Ishikawa (cell line): ENCODE measurements at regions not wholly inside any gene's neighbourhood (a gene's known extent, or its start where the extent isn't known, plus 50 kb on each side); places are given as distances from the start of the nearest gene placed in this dataset.

Experiments used
- CEBPB ChIP-seq: IDR thresholded peaks from 2 replicates; pipeline ENCODE4 v1.6.1; 2012
- CREB1 ChIP-seq: IDR thresholded peaks from 2 replicates; pipeline ENCODE4 v1.6.1; 2012; ENCODE audit warnings: low read depth
- EGR1 ChIP-seq: IDR thresholded peaks from 2 replicates; pipeline ENCODE4 v1.6.1; 2012
- EP300 ChIP-seq: IDR thresholded peaks from 2 replicates; pipeline ENCODE4 v1.6.1; 2012; ENCODE audit warnings: borderline replicate concordance
- FOXM1 ChIP-seq: IDR thresholded peaks from 2 replicates; pipeline ENCODE4 v1.6.1; 2012; ENCODE audit warnings: low read depth, borderline replicate concordance
- MAX ChIP-seq: IDR thresholded peaks from 2 replicates; pipeline ENCODE4 v1.6.1; 2012
- NFIC ChIP-seq: IDR thresholded peaks from 2 replicates; pipeline ENCODE4 v1.6.1; 2012
- RAD21 ChIP-seq: IDR thresholded peaks from 2 replicates; pipeline ENCODE4 v1.6.1; 2012; ENCODE audit warnings: low read depth
- REST ChIP-seq: IDR thresholded peaks from 2 replicates; pipeline ENCODE4 v1.6.1; 2012; ENCODE audit warnings: low read depth, mild to moderate bottlenecking
- TAF1 ChIP-seq: IDR thresholded peaks from 2 replicates; pipeline ENCODE4 v1.6.1; 2012; ENCODE audit warnings: low read depth, mild to moderate bottlenecking
- TCF12 ChIP-seq: IDR thresholded peaks from 2 replicates; pipeline ENCODE4 v1.6.1; 2012; ENCODE audit warnings: low read depth
- TEAD4 ChIP-seq: IDR thresholded peaks from 2 replicates; pipeline ENCODE4 v1.6.1; 2012
- YY1 ChIP-seq: IDR thresholded peaks from 2 replicates; pipeline ENCODE4 v1.6.1; 2012; ENCODE audit warnings: low read depth
- ZBTB7A ChIP-seq: IDR thresholded peaks from 2 replicates; pipeline ENCODE4 v1.6.1; 2012; ENCODE audit warnings: low read depth
- TF ChIP-seq, protein P1 (sequence below): IDR thresholded peaks from 2 replicates; pipeline ENCODE4 v1.6.1; 2012

GRCh38 chr18:34339155-34339554, 114.4 kb upstream of the NOL4 start:
- TF ChIP-seq NFIC (0 out of 2 replicates have a peak, but pooled peaks have one; percentile 20), CREB1 (no peak)

DNA sequence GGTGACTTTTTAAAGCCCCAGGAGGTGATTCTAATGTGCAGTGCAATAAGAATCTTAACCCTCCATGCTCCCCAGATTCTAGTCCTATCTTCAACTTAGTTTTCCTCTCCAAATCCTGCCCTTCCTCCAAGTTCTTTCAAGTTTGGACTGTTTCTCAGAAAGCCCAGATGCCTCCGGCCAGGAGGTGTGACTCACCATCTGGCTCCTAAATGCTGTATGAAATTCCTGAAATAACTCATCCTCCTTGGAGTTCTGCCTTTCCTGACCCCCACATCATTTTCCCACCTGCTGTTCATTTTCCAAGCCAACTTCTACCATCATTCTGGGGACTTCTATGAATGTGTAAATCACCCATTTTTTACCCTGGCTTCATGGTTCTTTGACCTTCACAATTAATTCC, 118.2 kb upstream of the NOL4 start:
- TF ChIP-seq TEAD4 (peak; percentile 62), NFIC (no peak; the same call in 1 of the 2 replicates)

DNA sequence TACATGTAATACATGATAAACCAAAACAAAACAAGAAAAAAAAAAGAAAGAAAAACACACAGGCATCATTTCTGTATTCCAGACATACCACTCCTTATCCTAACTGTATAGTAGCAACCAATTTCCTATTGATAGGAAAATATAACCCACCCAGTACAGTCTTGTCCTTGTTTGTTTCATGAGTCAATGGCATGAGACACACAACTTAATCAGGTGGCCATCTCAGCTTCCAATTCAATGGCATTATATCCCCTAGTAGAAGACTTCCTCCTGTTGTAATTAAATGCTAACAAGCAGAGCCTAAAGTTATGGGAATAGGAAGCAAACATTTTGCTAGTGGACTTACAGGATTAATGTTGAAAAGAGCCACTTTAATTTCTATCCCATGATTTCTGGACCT, 121.0 kb upstream of the NOL4 start:
- TF ChIP-seq NFIC (no peak), EGR1 (no peak), YY1 (no peak), ZBTB7A (no peak), RAD21 (no peak), CEBPB (no peak), FOXM1 (no peak), EP300 (no peak), TEAD4 (no peak), CREB1 (no peak), TCF12 (no peak), REST (no peak), MAX (no peak)
- TF ChIP-seq, protein P1, sequence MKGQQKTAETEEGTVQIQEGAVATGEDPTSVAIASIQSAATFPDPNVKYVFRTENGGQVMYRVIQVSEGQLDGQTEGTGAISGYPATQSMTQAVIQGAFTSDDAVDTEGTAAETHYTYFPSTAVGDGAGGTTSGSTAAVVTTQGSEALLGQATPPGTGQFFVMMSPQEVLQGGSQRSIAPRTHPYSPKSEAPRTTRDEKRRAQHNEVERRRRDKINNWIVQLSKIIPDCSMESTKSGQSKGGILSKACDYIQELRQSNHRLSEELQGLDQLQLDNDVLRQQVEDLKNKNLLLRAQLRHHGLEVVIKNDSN = no peak

GRCh38 chr18:34350778-34351177, 126.1 kb upstream of the NOL4 start:
- TF ChIP-seq EGR1 (no peak), TAF1 (no peak), TEAD4 (no peak), EP300 (no peak), TCF12 (no peak), FOXM1 (no peak), CREB1 (no peak), MAX (no peak), ZBTB7A (no peak), CEBPB (no peak), NFIC (no peak), RAD21 (no peak), REST (no peak), YY1 (no peak)
- TF ChIP-seq, protein P1 = no peak

DNA sequence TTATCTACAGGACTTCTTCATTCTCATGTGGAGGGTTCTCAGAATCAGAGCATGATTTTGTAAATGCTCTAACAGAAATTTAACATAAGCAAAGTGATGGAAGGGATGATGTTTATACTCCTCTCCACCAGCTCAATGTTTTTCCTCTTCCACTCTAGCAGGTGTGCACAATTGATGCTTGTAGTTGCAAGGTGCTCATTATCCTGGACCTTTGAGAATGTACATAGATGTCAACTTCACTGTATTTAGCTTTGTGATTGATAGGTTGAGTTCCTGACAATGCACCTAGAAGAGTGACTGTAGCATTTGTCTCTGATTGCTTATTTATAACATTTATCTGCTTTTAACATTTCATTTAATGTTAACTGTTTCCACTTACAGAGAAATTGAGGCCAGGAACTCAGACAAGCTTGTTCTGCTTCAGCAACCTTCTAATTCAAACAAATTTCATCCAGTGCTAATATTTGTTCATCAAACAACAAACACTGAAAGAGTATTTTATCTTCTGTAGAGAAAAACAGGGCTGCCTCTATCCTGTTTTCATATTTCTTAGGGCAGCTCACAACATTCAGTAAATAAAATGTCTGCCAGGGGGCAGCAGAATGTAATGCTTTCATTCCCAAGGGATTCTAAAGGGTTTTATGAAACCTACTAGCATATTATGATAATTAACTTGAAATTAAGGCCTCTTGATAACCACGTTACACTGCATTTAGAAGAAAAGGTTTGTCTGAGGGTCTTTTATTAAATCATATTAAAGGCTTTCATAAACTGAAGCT, 127.9 kb upstream of the NOL4 start:
- TF ChIP-seq EP300 = no peak
- no peak for TF ChIP-seq FOXM1
- no peak for TF ChIP-seq CEBPB
- TF ChIP-seq RAD21 = peak; percentile 40
- no peak for TF ChIP-seq TAF1
- TF ChIP-seq CREB1 = no peak

DNA sequence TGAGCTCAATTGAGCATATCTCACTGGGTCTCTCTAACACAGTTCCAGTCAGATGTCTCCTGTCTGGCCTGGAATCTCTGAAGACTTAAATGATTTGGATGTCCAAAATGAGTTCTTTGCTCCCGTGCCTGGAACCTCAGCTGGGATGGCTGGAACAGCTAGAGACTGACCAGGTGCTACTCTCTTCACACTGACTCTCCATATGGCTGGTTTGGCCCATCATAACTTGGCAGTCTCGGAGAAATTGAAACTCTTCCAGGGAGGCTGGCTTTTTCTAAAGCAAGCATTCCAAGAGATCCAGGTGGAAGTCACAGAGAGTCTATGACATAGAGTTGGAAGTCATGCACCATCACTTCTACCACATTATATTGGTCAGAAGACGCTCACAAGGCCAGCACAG, 129.6 kb upstream of the NOL4 start:
- no peak for TF ChIP-seq EP300
- TF ChIP-seq TAF1 = no peak
- TF ChIP-seq, protein P1 = no peak
- TF ChIP-seq YY1 = no peak
- TF ChIP-seq EGR1 = no peak
- TF ChIP-seq ZBTB7A = no peak
- no peak for TF ChIP-seq FOXM1
- no peak for TF ChIP-seq CREB1
- TF ChIP-seq CEBPB = no peak
- no peak for TF ChIP-seq RAD21
- TF ChIP-seq TCF12 = no peak
- no peak for TF ChIP-seq REST
- TF ChIP-seq NFIC = no peak
